CD4-positive, alpha-beta T cell treated with Interleukin-12 subunit alpha and Interleukin-12 subunit beta, for 1 hour (primary cell): ENCODE measurements at regions not wholly inside any gene's neighbourhood (a gene's known extent, or its start where the extent isn't known, plus 50 kb on each side); places are given as distances from the start of the nearest gene placed in this dataset.

Experiments
- DNase-seq: peaks from one replicate; pipeline ENCODE4 v3.0.0-alpha.2; 2020

- DNase-seq, result no peak
Observed at GRCh38 chr15:72964542-72964941, 87.7 kb upstream of the NEO1 start.

GRCh38 chr15:72964135-72964534 is 88.1 kb upstream of the NEO1 start:
- DNase-seq, result no peak

GRCh38 chr15:72962054-72962702 is 90.1 kb upstream of the NEO1 start:
- DNase-seq, result no peak

GRCh38 chr15:72961346-72961745 is 90.9 kb upstream of the NEO1 start:
- DNase-seq, result no peak

- no peak for DNase-seq
Observed at GRCh38 chr15:72958634-72959033, 93.6 kb upstream of the NEO1 start.

GRCh38 chr15:72953306-72953705 is 99.0 kb upstream of the NEO1 start:
- DNase-seq, result no peak

- DNase-seq, result no peak
Observed at GRCh38 chr15:72952151-72952550, 100.1 kb upstream of the NEO1 start.

GRCh38 chr15:72948662-72949061 is 103.6 kb upstream of the NEO1 start:
- no peak for DNase-seq

GRCh38 chr15:72947709-72948108 is 104.6 kb upstream of the NEO1 start:
- no peak for DNase-seq

- DNase-seq, result no peak
Observed at GRCh38 chr15:72944565-72944964, 107.7 kb upstream of the NEO1 start.

GRCh38 chr15:72940229-72940622 is 112.0 kb upstream of the NEO1 start:
- DNase-seq, result no peak

- no peak for DNase-seq
Observed at GRCh38 chr15:72939514-72940228, 112.6 kb upstream of the NEO1 start.

- DNase-seq, result no peak
Observed at GRCh38 chr15:72936691-72937679, 115.3 kb upstream of the NEO1 start.

- no peak for DNase-seq
Observed at GRCh38 chr15:72936237-72936636, 116.0 kb upstream of the NEO1 start.

GRCh38 chr15:72935521-72935920 is 116.7 kb upstream of the NEO1 start:
- DNase-seq, result no peak

- no peak for DNase-seq
Observed at GRCh38 chr15:72934921-72935320, 117.3 kb upstream of the NEO1 start.

GRCh38 chr15:72933976-72934375 is 118.3 kb upstream of the NEO1 start:
- DNase-seq, result no peak

GRCh38 chr15:72932472-72932871 is 119.8 kb upstream of the NEO1 start:
- no peak for DNase-seq

- no peak for DNase-seq
Observed at GRCh38 chr15:72927451-72927850, 124.8 kb upstream of the NEO1 start.

GRCh38 chr15:72925661-72926060 is 126.6 kb upstream of the NEO1 start:
- no peak for DNase-seq

- no peak for DNase-seq
Observed at GRCh38 chr15:72923289-72923688, 129.0 kb upstream of the NEO1 start.

- DNase-seq, result no peak
Observed at GRCh38 chr15:72920551-72920950, 131.7 kb upstream of the NEO1 start.

- no peak for DNase-seq
Observed at GRCh38 chr15:72919936-72920465, 132.3 kb upstream of the NEO1 start.
